ENCODE measurements at regions not wholly inside any gene's neighbourhood (a gene's known extent, or its start where the extent isn't known, plus 50 kb on each side); places are given as distances from the start of the nearest gene placed in this dataset.

GRCh38 chr13:74035896-74036295 lies 98.3 kb downstream of the KLF12 start:
- TF ChIP-seq SIN3A (IDR thresholded peaks at IDR 0.05; ENCODE audit: borderline replicate concordance, insufficient read depth, low read length) (no peak), REST (IDR thresholded peaks at IDR 0.05; ENCODE audit: insufficient read depth in 1 of 2, low read depth in 2 of 2, low read length in 2 of 2) (no peak), TAF1 (IDR thresholded peaks at IDR 0.05; ENCODE audit: borderline replicate concordance, insufficient read depth, low read length) (no peak), FOXP2 (optimal IDR thresholded peaks at IDR 0.05; ENCODE audit: borderline replicate concordance, extremely low read depth, extremely low read length, insufficient read depth) (no peak), POLR2AphosphoS5 (IDR thresholded peaks at IDR 0.05; ENCODE audit: low read depth, low read length) (no peak)

- TF ChIP-seq FOXP2 (optimal IDR thresholded peaks at IDR 0.05; ENCODE audit: borderline replicate concordance, extremely low read depth, extremely low read length, insufficient read depth) (no peak), REST (IDR thresholded peaks at IDR 0.05; ENCODE audit: insufficient read depth in 1 of 2, low read depth in 2 of 2, low read length in 2 of 2) (no peak), SIN3A (IDR thresholded peaks at IDR 0.05; ENCODE audit: borderline replicate concordance, insufficient read depth, low read length) (no peak), TAF1 (IDR thresholded peaks at IDR 0.05; ENCODE audit: borderline replicate concordance, insufficient read depth, low read length) (no peak), POLR2AphosphoS5 (IDR thresholded peaks at IDR 0.05; ENCODE audit: low read depth, low read length) (no peak)
These were observed 101.9 kb downstream of the KLF12 start for GRCh38 chr13:74032325-74032724.

GRCh38 chr13:74027161-74027779 lies 106.9 kb downstream of the KLF12 start:
- TF ChIP-seq FOXP2 (optimal IDR thresholded peaks at IDR 0.05; ENCODE audit: borderline replicate concordance, extremely low read depth, extremely low read length, insufficient read depth) (no peak), SIN3A (IDR thresholded peaks at IDR 0.05; ENCODE audit: borderline replicate concordance, insufficient read depth, low read length) (no peak), REST (IDR thresholded peaks at IDR 0.05; ENCODE audit: insufficient read depth in 1 of 2, low read depth in 2 of 2, low read length in 2 of 2) (no peak), POLR2AphosphoS5 (IDR thresholded peaks at IDR 0.05; ENCODE audit: low read depth, low read length) (no peak), TAF1 (IDR thresholded peaks at IDR 0.05; ENCODE audit: borderline replicate concordance, insufficient read depth, low read length) (no peak)

GRCh38 chr13:74026753-74027152 lies 107.5 kb downstream of the KLF12 start:
- no peak for TF ChIP-seq SIN3A (IDR thresholded peaks at IDR 0.05; ENCODE audit: borderline replicate concordance, insufficient read depth, low read length)
- TF ChIP-seq TAF1 (IDR thresholded peaks at IDR 0.05; ENCODE audit: borderline replicate concordance, insufficient read depth, low read length): no peak
- no peak for TF ChIP-seq FOXP2 (optimal IDR thresholded peaks at IDR 0.05; ENCODE audit: borderline replicate concordance, extremely low read depth, extremely low read length, insufficient read depth)
- TF ChIP-seq POLR2AphosphoS5 (IDR thresholded peaks at IDR 0.05; ENCODE audit: low read depth, low read length): no peak
- TF ChIP-seq REST (IDR thresholded peaks at IDR 0.05; ENCODE audit: insufficient read depth in 1 of 2, low read depth in 2 of 2, low read length in 2 of 2): no peak

Data from PFSK-1 (cell line).